Ramos (cell line): ENCODE measurements at regions not wholly inside any gene's neighbourhood (a gene's known extent, or its start where the extent isn't known, plus 50 kb on each side); places are given as distances from the start of the nearest gene placed in this dataset.

Experiments used
- in situ Hi-C: fragments of 300-500 bp; cut with MboI; formaldehyde crosslinking; loops from one replicate; pipeline ENCODE4 v1.14.3; 2022; ENCODE audit warnings: low sequenced_read_pairs; ENCODE audit not compliant: unreplicated experiment

- in situ Hi-C loops: no loop called here
Observed at GRCh38 chr11:27287205-27287604, 75.8 kb downstream of the CCDC34 start.

DNA sequence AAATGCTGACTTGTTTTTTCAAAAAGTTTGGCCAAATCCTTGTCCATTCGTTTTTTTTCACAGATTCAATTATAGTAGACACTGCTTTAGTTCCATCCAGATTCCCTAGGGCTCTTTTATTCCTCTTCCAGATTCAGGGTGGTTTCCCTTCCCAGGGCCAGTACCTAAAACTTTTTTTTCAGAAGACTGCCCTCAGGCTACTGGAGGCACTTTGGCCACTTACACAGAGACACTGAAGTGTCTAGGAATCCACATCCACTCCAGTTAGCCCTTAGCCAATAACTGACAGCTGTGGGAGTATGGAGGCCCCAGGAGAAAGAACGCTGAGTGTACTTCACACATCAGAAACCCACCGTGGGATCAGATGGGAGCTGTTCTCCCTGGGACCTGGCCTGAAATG is 77.3 kb downstream of the CCDC34 start:
- in situ Hi-C loops: no loop called here

DNA sequence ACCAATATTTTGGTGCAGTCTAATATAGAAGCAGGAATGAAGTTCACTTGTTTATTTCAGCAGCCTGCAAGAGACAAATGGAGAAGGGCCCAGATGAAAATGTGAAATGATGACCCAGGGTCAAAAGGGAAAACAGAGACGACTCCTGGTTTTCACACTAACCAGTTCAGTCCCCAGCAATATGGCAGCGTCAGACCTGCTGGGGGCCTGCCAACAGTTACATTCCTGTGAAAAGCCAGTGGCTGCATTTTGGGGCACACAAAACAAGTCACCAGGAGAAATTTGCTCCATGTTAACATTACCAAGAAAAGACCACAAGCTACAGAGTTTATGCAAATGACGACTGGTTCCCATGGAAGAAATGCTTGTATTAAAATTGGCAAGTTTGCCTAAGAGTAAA is 80.2 kb downstream of the CCDC34 start:
- in situ Hi-C loops: no loop called here

GRCh38 chr11:27281740-27282590 is 81.0 kb downstream of the CCDC34 start:
- in situ Hi-C loops: no loop called here

- in situ Hi-C loops: no loop called here
Observed at GRCh38 chr11:27281276-27281675, 81.7 kb downstream of the CCDC34 start.

- in situ Hi-C loops: no loop called here
Observed at GRCh38 chr11:27280140-27280539, 82.9 kb downstream of the CCDC34 start.

DNA sequence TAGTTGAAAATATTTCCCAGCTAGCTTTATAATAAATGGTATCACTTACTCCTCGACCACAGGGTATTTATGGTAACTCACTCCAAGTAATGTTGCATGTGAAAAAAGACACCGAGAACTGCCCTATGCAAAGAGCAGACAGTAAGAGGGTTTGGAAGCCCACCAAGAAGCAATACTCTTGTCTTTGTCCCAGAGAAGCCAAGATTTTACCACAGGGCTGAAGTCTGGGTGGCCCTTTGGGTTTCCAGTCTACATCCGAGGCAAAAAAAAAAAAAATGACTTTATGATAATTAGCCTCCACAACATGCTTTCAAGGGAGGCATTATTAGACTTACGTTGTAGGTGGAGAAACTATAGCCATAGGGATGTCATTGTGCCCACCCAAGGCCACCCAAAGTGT is 83.6 kb downstream of the CCDC34 start:
- in situ Hi-C loops: no loop called here

GRCh38 chr11:27277843-27278242 is 85.2 kb downstream of the CCDC34 start:
- in situ Hi-C loops: no loop called here

DNA sequence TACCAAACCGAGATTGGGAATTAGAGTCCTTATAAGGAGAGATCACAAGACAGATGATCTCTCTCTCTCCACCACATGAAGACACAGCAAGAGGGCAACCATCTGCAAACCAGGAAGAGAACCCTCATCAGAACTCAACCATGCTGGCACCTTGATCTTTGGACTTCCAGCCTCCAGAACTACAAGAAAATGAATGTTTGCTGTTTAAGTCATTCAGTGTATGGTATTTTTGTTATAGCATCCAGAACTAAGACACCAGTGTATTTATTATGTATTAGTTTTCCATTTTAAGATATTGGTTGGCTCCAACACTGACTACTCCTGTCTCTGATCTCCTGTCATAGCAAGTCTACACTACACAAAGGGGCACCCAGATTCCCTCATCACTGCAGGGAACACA is 86.9 kb downstream of the CCDC34 start:
- in situ Hi-C loops: no loop called here

DNA sequence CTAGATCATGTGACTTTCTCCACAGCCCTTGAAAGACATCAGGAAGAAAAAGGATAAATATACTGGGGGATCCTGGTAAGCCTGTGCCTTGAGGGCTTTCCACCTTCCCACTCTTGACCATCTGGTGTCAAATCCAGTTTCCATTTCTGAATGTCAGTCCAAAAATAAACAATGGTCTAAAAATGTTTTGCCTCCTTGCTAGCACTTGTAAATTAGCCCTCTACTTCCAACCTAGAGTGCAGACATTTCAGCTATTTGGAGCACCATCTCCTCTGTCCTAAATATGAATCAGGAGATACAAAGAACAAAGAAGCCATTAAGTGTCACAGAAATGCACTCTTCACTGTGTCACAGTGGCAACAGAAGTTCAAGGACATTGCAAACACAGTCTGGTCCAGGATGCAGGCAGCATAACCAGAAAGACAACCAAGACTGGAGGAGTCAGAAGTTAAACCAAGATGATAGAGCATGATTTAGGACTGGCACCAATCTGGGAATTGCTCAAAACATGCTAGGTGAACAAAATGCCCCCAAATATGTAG is 88.1 kb downstream of the CCDC34 start:
- in situ Hi-C loops: no loop called here

DNA sequence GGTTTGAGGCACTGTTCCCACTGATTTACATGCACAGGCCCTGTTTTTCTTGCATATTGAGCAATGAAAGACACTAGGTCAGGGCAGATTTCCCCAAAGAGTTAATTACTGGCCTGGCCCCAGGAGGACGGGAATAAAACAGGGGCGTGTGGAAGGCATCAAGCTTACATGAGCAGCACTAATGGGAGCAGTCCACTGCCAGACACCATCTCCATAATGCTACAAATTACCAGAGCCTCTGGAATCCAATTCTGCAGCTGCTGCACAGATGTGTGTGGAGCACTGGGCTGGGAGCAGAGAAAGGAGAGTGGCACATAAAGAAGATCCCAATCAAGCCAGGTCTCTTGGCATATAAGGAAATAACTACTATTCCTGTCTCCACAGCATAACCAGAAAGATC is 96.9 kb downstream of the CCDC34 start:
- in situ Hi-C loops: no loop called here

DNA sequence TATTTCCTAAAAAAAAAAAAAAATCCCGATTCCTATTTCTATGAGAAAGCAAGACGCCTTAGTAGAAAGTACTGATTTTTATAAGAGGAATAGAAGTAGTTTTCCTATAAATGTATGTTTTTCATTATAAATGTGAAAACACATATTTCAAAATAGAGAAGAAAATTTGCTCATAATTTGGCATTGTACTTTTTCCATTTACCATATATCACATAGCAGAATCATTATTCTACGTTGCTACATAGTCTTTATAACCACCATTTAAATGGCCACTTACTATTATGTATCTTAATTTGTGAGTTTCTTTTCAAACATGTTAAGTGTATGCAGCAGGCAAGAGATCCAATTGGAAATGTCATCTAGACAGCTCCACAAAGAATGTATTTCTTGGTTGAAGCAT is 99.0 kb downstream of the CCDC34 start:
- in situ Hi-C loops: no loop called here

- in situ Hi-C loops: no loop called here
Observed at GRCh38 chr11:27263046-27263445, 100.0 kb downstream of the CCDC34 start.

GRCh38 chr11:27255447-27255828 is 107.6 kb downstream of the CCDC34 start:
- in situ Hi-C loops: no loop called here

DNA sequence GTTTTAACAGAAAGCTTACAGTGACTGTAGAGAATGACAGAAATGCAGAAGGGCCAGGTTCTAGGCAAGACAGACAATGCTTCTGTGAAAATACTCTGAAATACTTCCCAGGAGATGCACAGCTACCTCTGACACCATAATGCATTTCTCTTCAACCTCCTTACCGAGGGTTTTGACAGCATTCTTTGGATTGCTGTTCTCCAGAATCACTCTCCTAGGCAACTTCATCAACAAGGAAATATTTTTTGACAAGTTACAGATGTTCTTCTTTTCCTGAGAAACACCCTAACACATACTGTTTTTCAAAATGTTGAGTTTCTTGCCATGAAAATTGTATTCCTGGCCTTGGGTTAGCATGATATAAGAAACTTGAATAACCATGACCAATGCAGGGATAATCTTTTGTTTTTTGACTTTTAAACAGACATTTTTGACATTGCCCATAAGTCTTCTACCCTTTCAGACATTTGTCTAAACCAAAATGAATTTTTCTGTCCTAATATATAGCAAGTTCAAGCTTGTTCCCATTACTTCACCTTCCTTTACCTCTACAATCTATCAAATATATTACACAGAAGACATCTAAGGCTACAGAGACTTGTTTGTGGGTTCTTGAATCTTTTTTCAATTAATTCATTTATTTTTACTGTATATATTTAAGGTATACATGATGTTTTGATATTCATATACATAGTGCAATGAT is 108.1 kb downstream of the CCDC34 start:
- in situ Hi-C loops: no loop called here

DNA sequence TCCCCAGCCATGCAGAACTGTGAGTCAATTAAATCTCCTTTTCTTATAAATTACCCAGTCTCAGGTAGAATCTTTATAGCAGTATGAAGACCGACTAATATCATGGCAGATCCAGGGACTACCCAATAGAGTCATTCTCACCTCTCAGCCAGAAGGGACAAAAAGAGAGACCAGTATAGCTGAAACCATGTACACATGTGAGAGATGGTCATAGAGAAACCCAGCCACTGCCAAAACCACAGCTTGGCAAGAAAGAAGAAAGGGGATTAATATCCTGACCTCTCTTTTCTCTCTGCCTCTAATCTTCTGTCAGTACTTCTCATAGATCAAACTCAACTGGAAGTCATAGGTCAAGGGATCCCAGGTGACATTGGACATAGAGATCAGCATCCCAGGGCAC is 109.8 kb downstream of the CCDC34 start:
- in situ Hi-C loops: no loop called here

DNA sequence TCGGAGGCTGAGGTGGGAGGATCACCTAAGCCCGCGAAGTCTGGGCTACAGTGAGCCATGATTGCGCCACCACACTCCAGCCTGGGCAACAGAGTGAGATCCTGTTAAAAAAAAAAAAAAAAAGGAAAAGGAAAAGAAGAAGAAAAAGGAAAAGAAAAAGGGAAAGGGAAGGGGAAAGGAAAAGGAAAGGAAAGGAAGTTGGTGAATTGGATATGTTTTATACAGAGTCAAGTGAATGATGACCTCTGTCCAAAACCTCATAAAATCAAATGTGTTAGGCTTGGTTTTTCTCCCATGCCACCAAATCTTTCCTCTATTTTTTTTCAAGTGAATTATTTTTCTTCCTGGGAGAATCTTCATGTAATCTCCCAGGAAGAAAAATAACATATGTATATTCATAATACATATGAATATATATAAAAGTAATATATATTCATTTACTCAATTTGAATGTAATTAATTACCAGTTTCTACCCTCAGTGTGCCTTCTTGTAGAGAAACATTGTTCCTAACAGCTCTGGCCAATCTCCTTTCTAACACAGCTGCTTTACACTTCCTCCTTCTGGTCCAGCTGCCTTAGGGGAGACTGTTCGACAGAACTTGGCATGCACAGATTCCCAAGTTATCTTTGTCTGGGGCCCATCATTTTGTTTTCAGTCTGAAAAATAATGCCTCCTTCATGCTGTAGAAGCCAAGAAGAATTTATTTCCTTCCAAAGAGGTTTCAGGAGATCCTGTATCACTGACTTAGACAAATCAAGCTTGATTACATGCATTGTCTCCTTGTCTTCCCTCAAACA is 111.9 kb downstream of the CCDC34 start:
- in situ Hi-C loops: no loop called here

GRCh38 chr11:27248576-27249509 is 114.2 kb downstream of the CCDC34 start:
- in situ Hi-C loops: no loop called here

DNA sequence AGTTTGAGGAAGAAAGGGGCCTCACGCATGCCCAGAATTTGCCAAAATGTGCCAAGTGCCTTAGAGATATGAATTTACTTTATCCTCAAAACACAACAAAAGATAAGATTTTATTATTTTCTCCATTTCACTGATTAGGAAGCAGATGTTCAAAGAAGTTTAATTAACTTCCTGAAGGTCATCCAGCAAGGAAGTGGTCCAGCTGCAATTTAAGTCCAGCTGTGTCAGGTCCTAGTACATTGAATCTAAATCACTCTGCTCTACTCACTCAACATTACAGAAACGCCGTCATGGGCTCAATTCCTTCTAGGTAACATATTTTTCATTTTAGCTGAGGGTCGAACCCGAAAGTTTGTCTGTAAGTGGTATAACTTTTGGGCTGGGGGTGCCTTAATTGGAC is 115.4 kb downstream of the CCDC34 start:
- in situ Hi-C loops: no loop called here

- in situ Hi-C loops: no loop called here
Observed at GRCh38 chr11:27246925-27247324, 116.1 kb downstream of the CCDC34 start.
